ENCODE measurements at regions not wholly inside any gene's neighbourhood (a gene's known extent, or its start where the extent isn't known, plus 50 kb on each side); places are given as distances from the start of the nearest gene placed in this dataset.
"Not testable (repeated sequence)": the region's sequence is repeated elsewhere in the genome, so short reads cannot be mapped to it uniquely, and the experiment has no call there.

- DNase-seq = no peak
Measured at GRCh38 chr4:134567461-134567860, 365.9 kb upstream of the PABPC4L start.

- DNase-seq = no peak
Measured at GRCh38 chr4:134560728-134561127, 359.1 kb upstream of the PABPC4L start.

- DNase-seq = no peak
Measured at GRCh38 chr4:134552063-134552462, 350.5 kb upstream of the PABPC4L start.

- DNase-seq = no peak
Measured at GRCh38 chr4:134551348-134551747, 349.8 kb upstream of the PABPC4L start.

- no peak for DNase-seq
Measured at GRCh38 chr4:134548052-134548628, 346.6 kb upstream of the PABPC4L start.

- DNase-seq = no peak
Measured at GRCh38 chr4:134546279-134546678, 344.7 kb upstream of the PABPC4L start.

- DNase-seq = peak; percentile 4
Measured at GRCh38 chr4:134544303-134544770, 342.7 kb upstream of the PABPC4L start.

- DNase-seq = no peak
Measured at GRCh38 chr4:134540588-134540987, 339.0 kb upstream of the PABPC4L start.

GRCh38 chr4:134539729-134540231, 338.2 kb upstream of the PABPC4L start:
- no peak for DNase-seq

- no peak for DNase-seq
Measured at GRCh38 chr4:134537701-134538100, 336.1 kb upstream of the PABPC4L start.

GRCh38 chr4:134533068-134533467, 331.5 kb upstream of the PABPC4L start:
- DNase-seq = no peak

- no peak for DNase-seq
Measured at GRCh38 chr4:134531013-134531412, 329.4 kb upstream of the PABPC4L start.

GRCh38 chr4:134529629-134530028, 328.0 kb upstream of the PABPC4L start:
- no peak for DNase-seq

- DNase-seq = peak; percentile 19
Measured at GRCh38 chr4:134518574-134519217, 317.1 kb upstream of the PABPC4L start.

- no peak for DNase-seq
Measured at GRCh38 chr4:134510544-134510943, 309.0 kb upstream of the PABPC4L start.

GRCh38 chr4:134505511-134505910, 303.9 kb upstream of the PABPC4L start:
- DNase-seq = no peak

- no peak for DNase-seq
Measured at GRCh38 chr4:134501973-134502643, 300.5 kb upstream of the PABPC4L start.

- DNase-seq = not testable (repeated sequence)
Measured at GRCh38 chr4:134501488-134501887, 299.9 kb upstream of the PABPC4L start.

- no peak for DNase-seq
Measured at GRCh38 chr4:134499074-134499473, 297.5 kb upstream of the PABPC4L start.

GRCh38 chr4:134490863-134491262, 289.3 kb upstream of the PABPC4L start:
- no peak for DNase-seq

- not testable (repeated sequence) for DNase-seq
Measured at GRCh38 chr4:134483514-134483913, 281.9 kb upstream of the PABPC4L start.

- DNase-seq = no peak
Measured at GRCh38 chr4:134471569-134471968, 270.0 kb upstream of the PABPC4L start.

- DNase-seq = peak; percentile 35
Measured at GRCh38 chr4:134470544-134470943, 269.0 kb upstream of the PABPC4L start.

GRCh38 chr4:134465417-134465816, 263.8 kb upstream of the PABPC4L start:
- DNase-seq = no peak
